Mesodermal cell (in vitro differentiated cells): ENCODE measurements at regions not wholly inside any gene's neighbourhood (a gene's known extent, or its start where the extent isn't known, plus 50 kb on each side); places are given as distances from the start of the nearest gene placed in this dataset.

Experiments used
- H3K27ac ChIP-seq: 2 replicates; pipeline ENCODE4 v1.7.0; 2013; ENCODE audit warnings: mild to moderate bottlenecking, low read depth, low read length, moderate library complexity; ENCODE audit not compliant: severe bottlenecking
- H3K36me3 ChIP-seq: 2 replicates; pipeline ENCODE4 v1.7.1; 2013; ENCODE audit warnings: mild to moderate bottlenecking, low read length, moderate library complexity; ENCODE audit not compliant: control insufficient read depth, insufficient read depth
- H3K4me1 ChIP-seq: one replicate; pipeline ENCODE4 v1.7.1; 2013; ENCODE audit warnings: mild to moderate bottlenecking, low read length; ENCODE audit not compliant: insufficient read depth, control insufficient read depth, poor library complexity, severe bottlenecking
- H3K4me3 ChIP-seq: 2 replicates; pipeline ENCODE4 v1.7.0; 2013; ENCODE audit warnings: low read length, control low read depth, mild to moderate bottlenecking; ENCODE audit not compliant: insufficient read depth, poor library complexity, severe bottlenecking; ENCODE audit errors: extremely low read depth
- H3K9me3 ChIP-seq: 2 replicates; pipeline ENCODE4 v1.7.1; 2013; ENCODE audit warnings: mild to moderate bottlenecking, low read length, moderate library complexity; ENCODE audit not compliant: control insufficient read depth
- WGBS, 2 experiments: methylation state at CpG; one replicate each; pipeline ENCODE4 v1.1.5; 2013; ENCODE audit warnings: missing lambda C conversion rate in 2 of 2; ENCODE audit not compliant: insufficient coverage in 2 of 2; 5-methylcytosine and 5-hydroxymethylcytosine counted together

GRCh38 chr4:23320931-23321587 lies 568.8 kb downstream of the PPARGC1A start:
- Histone ChIP-seq H3K4me3 (no peak overlapping the region), H3K4me1 (peaks cover 14% of the 10 kb centered on the region)
- 70 to 91% methylated on average over 1 of the region's 1 CpG for WGBS, 2 experiments

DNA sequence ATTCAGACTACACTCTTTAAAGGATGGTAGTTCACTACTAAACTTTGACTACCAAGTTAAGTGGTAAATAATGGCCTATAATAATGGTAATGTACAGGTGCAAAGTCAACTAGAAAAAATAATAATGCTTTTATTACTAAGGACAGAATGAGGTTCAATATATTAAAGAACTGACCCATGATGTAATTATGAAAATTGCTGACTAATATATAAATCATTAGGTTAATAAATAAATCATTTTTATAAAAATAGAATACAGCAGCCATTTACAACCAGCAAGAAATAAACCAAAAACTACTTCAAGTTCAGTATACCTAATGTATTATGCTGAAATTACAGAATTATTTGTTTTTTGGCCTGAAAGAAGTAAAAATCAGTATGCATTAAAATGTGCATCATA lies 577.2 kb downstream of the PPARGC1A start:
- Histone ChIP-seq H3K36me3 (no peaks in the 10 kb centered on the region), H3K4me3 (no peak overlapping the region), H3K27ac (no peak overlapping the region), H3K9me3 (no peaks in the 10 kb centered on the region), H3K4me1 (no peaks in the 10 kb centered on the region)

More at GRCh38 chr4:23320931-23321587, 568.8 kb downstream of the PPARGC1A start:
- Histone ChIP-seq H3K9me3 (no peaks in the 10 kb centered on the region), H3K27ac (peak overlapping the region; percentile 24), H3K36me3 (no peaks in the 10 kb centered on the region)

DNA sequence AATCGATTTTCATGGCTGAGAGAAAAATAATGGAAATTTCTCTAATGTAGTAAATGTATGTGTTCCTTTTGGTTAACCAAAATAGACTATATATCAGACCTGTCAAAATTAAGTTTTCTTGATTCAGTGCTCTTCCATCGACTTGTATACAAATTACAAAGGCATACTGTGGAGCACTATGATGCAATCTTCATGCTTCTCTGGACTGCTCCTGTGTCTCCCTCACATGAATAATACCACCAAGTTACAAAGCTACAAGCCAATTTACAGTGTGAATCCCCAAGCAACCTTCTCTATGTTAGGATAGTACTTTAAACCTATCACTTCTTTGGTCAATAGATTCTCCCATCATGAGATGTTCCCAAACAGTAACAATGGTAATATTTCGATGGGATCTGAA lies 577.9 kb downstream of the PPARGC1A start:
- H3K4me1 ChIP-seq = no peaks in the 10 kb centered on the region

DNA sequence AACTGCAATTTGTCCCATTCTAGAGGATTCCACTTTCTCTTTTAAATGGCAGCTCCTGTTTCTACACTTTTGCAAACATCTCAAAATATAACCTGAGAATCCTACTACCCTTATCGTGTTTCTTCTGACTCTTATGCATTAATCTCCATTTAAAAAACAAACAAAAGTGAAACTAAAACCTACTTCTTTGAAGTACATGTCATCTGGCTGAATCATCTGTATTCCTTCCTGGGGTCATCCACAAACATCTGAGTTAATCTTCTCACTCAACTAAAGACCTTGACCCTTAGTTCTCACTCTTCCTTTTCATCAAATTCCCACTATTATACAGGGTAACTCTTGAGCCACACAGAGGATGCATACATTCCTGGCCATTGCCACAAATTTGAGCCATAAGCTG lies 584.8 kb downstream of the PPARGC1A start:
- Histone ChIP-seq H3K9me3 (no peaks in the 10 kb centered on the region), H3K4me1 (no peaks in the 10 kb centered on the region), H3K4me3 (no peak overlapping the region), H3K36me3 (no peaks in the 10 kb centered on the region), H3K27ac (no peak overlapping the region)
- 60 to 71% methylated on average over 1 of the region's 1 CpG for WGBS, 2 experiments

More for the DNA sequence above, 577.9 kb downstream of the PPARGC1A start:
- WGBS, 2 experiments = 75 to 85% methylated on average over 1 to 2 of the region's 3 CpGs
- Histone ChIP-seq H3K4me3 (no peak overlapping the region), H3K9me3 (no peaks in the 10 kb centered on the region), H3K27ac (no peak overlapping the region), H3K36me3 (no peaks in the 10 kb centered on the region)

DNA sequence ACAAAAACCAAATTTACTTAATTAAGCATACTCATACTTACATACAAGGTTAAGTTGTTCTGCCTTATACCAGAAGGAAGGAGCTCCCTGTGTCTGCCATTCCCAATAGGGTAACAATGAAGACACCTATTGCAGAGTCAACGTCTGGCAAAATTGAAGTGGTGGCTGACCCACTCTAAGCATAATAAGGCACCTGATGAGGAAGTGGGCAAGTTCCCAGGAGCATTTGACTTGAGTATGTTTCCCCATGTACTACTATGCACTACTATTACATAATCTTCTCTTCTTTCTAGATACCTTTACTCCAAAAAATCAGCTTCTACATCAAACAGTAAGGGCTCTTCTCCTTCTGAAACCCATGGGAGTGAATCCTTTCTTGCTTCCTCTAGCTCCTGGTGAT lies 591.5 kb downstream of the PPARGC1A start:
- H3K4me3 ChIP-seq = no peak overlapping the region
- H3K36me3 ChIP-seq = no peaks in the 10 kb centered on the region
- no peak overlapping the region for H3K27ac ChIP-seq
- H3K4me1 ChIP-seq = no peaks in the 10 kb centered on the region
- no peaks in the 10 kb centered on the region for H3K9me3 ChIP-seq
- WGBS, 2 experiments = 86 to 100% methylated on average over 1 of the region's 1 CpG

GRCh38 chr4:23297327-23297726 lies 592.5 kb downstream of the PPARGC1A start:
- WGBS, 2 experiments = 91 to 100% methylated on average over 1 to 4 of the region's 4 CpGs
- H3K4me1 ChIP-seq = no peaks in the 10 kb centered on the region
- H3K36me3 ChIP-seq = no peaks in the 10 kb centered on the region
- H3K27ac ChIP-seq = no peak overlapping the region
- H3K4me3 ChIP-seq = no peak overlapping the region
- H3K9me3 ChIP-seq = no peaks in the 10 kb centered on the region

- Histone ChIP-seq H3K4me1 (no peaks in the 10 kb centered on the region), H3K4me3 (no peak overlapping the region), H3K36me3 (no peaks in the 10 kb centered on the region), H3K27ac (no peak overlapping the region), H3K9me3 (no peaks in the 10 kb centered on the region)
- no CpG with 5 or more reads among the region's 2 CpGs for WGBS, 2 experiments
Measured at GRCh38 chr4:23291139-23291538, 598.4 kb downstream of the GBA3 start.

DNA sequence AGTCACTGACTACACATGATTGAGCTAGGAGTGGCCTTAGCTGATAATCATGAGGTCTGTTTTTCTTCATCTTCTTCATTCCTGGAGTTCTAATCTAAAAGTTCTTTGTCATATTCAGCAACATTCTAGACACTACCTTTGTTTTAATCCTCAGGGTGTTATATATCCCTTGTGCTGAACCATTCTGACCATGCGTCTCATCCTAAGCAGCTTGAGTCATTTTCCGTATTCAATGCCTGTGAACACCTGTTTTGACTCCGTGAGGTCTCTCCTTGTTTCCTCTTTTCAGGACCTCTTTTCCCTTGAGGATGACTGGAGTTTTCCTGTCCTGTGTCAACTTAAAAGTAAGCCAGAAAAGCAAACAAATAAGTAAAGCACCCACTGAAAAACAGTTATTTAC lies 597.9 kb downstream of the GBA3 start:
- H3K4me1 ChIP-seq = no peaks in the 10 kb centered on the region
- H3K27ac ChIP-seq = no peak overlapping the region
- WGBS, 2 experiments = 87 to 100% methylated on average over 2 to 3 of the region's 3 CpGs
- H3K36me3 ChIP-seq = no peaks in the 10 kb centered on the region
- no peaks in the 10 kb centered on the region for H3K9me3 ChIP-seq
- no peak overlapping the region for H3K4me3 ChIP-seq

DNA sequence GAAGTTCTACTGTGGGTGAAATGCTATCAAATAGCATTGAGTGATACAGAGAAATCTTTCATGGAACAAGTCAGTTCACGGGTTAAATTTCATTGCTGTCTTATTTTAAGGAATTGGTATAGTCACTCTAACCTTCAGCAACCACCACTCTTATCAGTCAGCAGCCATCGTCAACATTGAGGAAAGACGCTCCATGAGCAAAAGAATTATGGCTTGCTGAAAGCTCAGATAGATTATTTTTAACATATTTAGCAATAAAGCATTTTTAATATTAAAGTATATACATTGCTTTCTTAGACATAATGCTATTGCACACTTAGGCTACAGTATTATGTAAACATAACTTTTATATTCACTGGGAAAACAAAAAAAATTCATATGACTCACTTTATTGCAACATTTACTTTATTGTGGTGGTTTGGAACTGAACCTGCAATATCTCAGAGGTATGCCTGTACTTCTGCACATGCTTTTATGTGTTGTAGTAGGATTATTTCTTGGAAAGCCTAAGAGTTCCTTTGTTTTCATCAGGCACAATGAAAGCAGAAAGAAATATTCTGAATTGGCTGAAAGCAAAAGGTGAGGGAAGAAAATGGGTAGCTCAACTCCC lies 586.7 kb downstream of the GBA3 start:
- no peaks in the 10 kb centered on the region for H3K9me3 ChIP-seq
- no peak overlapping the region for H3K27ac ChIP-seq
- no peaks in the 10 kb centered on the region for H3K36me3 ChIP-seq
- H3K4me1 ChIP-seq = no peaks in the 10 kb centered on the region
- no CpG with 5 or more reads among the region's 3 CpGs for WGBS, 2 experiments
- H3K4me3 ChIP-seq = no peak overlapping the region

- H3K9me3 ChIP-seq = no peaks in the 10 kb centered on the region
- no peaks in the 10 kb centered on the region for H3K4me1 ChIP-seq
- no peak overlapping the region for H3K27ac ChIP-seq
- WGBS, 2 experiments = no CpG with 5 or more reads among the region's 2 CpGs
- H3K4me3 ChIP-seq = no peak overlapping the region
- no peaks in the 10 kb centered on the region for H3K36me3 ChIP-seq
Measured at GRCh38 chr4:23278845-23279244, 586.1 kb downstream of the GBA3 start.

GRCh38 chr4:23276076-23276475 lies 583.3 kb downstream of the GBA3 start:
- H3K27ac ChIP-seq = no peak overlapping the region
- WGBS, 2 experiments = 92% methylated on average over 2 of the region's 3 CpGs; no CpG with 5 or more reads in 1 of the 2 experiments
- H3K9me3 ChIP-seq = no peaks in the 10 kb centered on the region
- no peaks in the 10 kb centered on the region for H3K36me3 ChIP-seq
- H3K4me3 ChIP-seq = no peak overlapping the region
- no peaks in the 10 kb centered on the region for H3K4me1 ChIP-seq
